Endothelial cell of umbilical vein (primary cell): ENCODE measurements at regions not wholly inside any gene's neighbourhood (a gene's known extent, or its start where the extent isn't known, plus 50 kb on each side); places are given as distances from the start of the nearest gene placed in this dataset.

ENCODE experiments used
- BruUV-seq: library from RNA; stranded (reverse); fragments of 400-500 nt; replicated peaks from 2 replicates; lab custom pipeline; 2021; lab: Mats Ljungman, UMichigan
- CTCF ChIA-PET: fragments of 300-600, 350-600 bp; sonication (Branson Sonifier 250); formaldehyde crosslinking; loops from one replicate; lab custom pipeline; 2021; ENCODE audit warnings: antibody characterized with exemption, inconsistent platforms; lab: Charles Lee
- POLR2A ChIA-PET: fragments of 300-600, 350-600 bp; sonication (Branson Sonifier 250); formaldehyde crosslinking; loops from one replicate; lab custom pipeline; 2021; ENCODE audit warnings: antibody characterized with exemption, inconsistent platforms; lab: Charles Lee
- DNase-seq: peaks from one replicate; pipeline ENCODE4 v3.0.0-alpha.2; 2011; ENCODE audit warnings: low read depth, low spot score
- FAIRE-seq: peaks from 2 replicates; lab custom pipeline; 2011; peaks lifted over from hg19 to GRCh38; lab: Jason Lieb, UNC
- H2AFZ ChIP-seq: 2 replicates; pipeline ENCODE4 v1.6.0; 2012; ENCODE audit warnings: low read depth, low read length, control low read depth, inconsistent platforms
- H3K27ac ChIP-seq: 2 replicates; pipeline ENCODE4 v1.5.1; 2011; ENCODE audit warnings: low read depth, mild to moderate bottlenecking, control low read depth, low read length, moderate library complexity; ENCODE audit not compliant: insufficient read depth
- H3K27me3 ChIP-seq, 2 experiments: 2 replicates each; pipeline versions ENCODE4 v1.6.0 to v1.6.1; 2011; ENCODE audit warnings: low read length in 2 of 2, mixed read lengths in 1 of 2; ENCODE audit not compliant: control insufficient read depth in 2 of 2, insufficient read depth in 2 of 2
- H3K36me3 ChIP-seq, 2 experiments: 2 replicates in 1 of 2; 3 replicates in 1 of 2; pipeline ENCODE4 v1.5.1; 2011; ENCODE audit warnings: low read length in 2 of 2, mild to moderate bottlenecking in 1 of 2, moderate library complexity in 1 of 2; ENCODE audit not compliant: control insufficient read depth in 2 of 2, insufficient read depth in 2 of 2; ENCODE audit errors: extremely low read depth in 1 of 2
- H3K4me1 ChIP-seq: 3 replicates; pipeline ENCODE4 v1.5.1; 2011; ENCODE audit warnings: mild to moderate bottlenecking, low read length; ENCODE audit not compliant: control insufficient read depth, insufficient read depth; ENCODE audit errors: extremely low read depth
- H3K4me2 ChIP-seq: 2 replicates; pipeline ENCODE4 v1.6.1; 2011; ENCODE audit warnings: low read length, control low read depth, mixed read lengths; ENCODE audit not compliant: insufficient read depth
- H3K4me3 ChIP-seq, 3 experiments: fragments of 200-600 bp in 1 of 3; sonication (generic), shearing (Covaris generic) in 1 of 3; replicated peaks in 1 of 3; 2 replicates each; pipeline ENCODE4 v1.5.1; 2011 to 2016; ENCODE audit warnings: control low read depth in 3 of 3, low read length in 3 of 3, mild to moderate bottlenecking in 2 of 3, inconsistent platforms in 1 of 3, low read depth in 1 of 3, moderate library complexity in 1 of 3; ENCODE audit not compliant: insufficient read depth in 1 of 3
- H3K79me2 ChIP-seq: 2 replicates; pipeline ENCODE4 v1.6.0; 2012; ENCODE audit warnings: low read length, inconsistent platforms; ENCODE audit not compliant: control insufficient read depth, insufficient read depth
- H3K9ac ChIP-seq: replicated peaks from 2 replicates; pipeline ENCODE3; 2011; ENCODE audit warnings: low read length, control low read depth; ENCODE audit not compliant: insufficient read depth; ENCODE audit errors: extremely low read depth
- H3K9me1 ChIP-seq: replicated peaks from 3 replicates; pipeline ENCODE4 v1.6.0; 2011; ENCODE audit warnings: mild to moderate bottlenecking, low read length; ENCODE audit not compliant: control insufficient read depth, insufficient read depth; ENCODE audit errors: extremely low read depth
- H3K9me3 ChIP-seq: replicated peaks from 2 replicates; pipeline ENCODE4 v1.5.1; 2012; ENCODE audit warnings: low read length, inconsistent platforms; ENCODE audit not compliant: control insufficient read depth, insufficient read depth
- H4K20me1 ChIP-seq: replicated peaks from 2 replicates; pipeline ENCODE3; 2011; ENCODE audit warnings: mild to moderate bottlenecking, low read length; ENCODE audit not compliant: control insufficient read depth, insufficient read depth; ENCODE audit errors: extremely low read depth
- CTCF ChIP-seq, 2 donors: IDR thresholded peaks; 1 replicate in 1 of 2; 2 replicates in 1 of 2; pipeline ENCODE4 v1.5.1; 2011; ENCODE audit warnings: low read length in 2 of 2, mild to moderate bottlenecking in 2 of 2, moderate library complexity in 2 of 2, control low read depth in 1 of 2, inconsistent platforms in 1 of 2, low read depth in 1 of 2; ENCODE audit not compliant: insufficient read depth in 1 of 2; ENCODE audit errors: extremely low read depth in 1 of 2
- EZH2 ChIP-seq: IDR thresholded peaks from 2 replicates; pipeline ENCODE4 v1.6.1; 2012; ENCODE audit warnings: borderline replicate concordance, low read depth, mild to moderate bottlenecking, moderate library complexity, low read length, inconsistent platforms; ENCODE audit not compliant: severe bottlenecking
- FOS ChIP-seq: IDR thresholded peaks from 2 replicates; pipeline ENCODE4 v1.6.1; 2011; ENCODE audit warnings: mild to moderate bottlenecking, low read length, moderate library complexity, borderline replicate concordance; ENCODE audit not compliant: insufficient read depth
- GATA2 ChIP-seq: IDR thresholded peaks from 2 replicates; pipeline ENCODE4 v1.7.0; 2011; ENCODE audit warnings: low read depth, mild to moderate bottlenecking, moderate library complexity, mixed read lengths, low read length; ENCODE audit not compliant: insufficient read length, insufficient read depth
- JUN ChIP-seq: IDR thresholded peaks from 2 replicates; pipeline ENCODE4 v1.6.1; 2011; ENCODE audit warnings: borderline replicate concordance, low read depth; ENCODE audit not compliant: insufficient read length, insufficient read depth
- MAX ChIP-seq: IDR thresholded peaks from 2 replicates; pipeline ENCODE4 v1.6.1; 2011; ENCODE audit not compliant: insufficient read depth, insufficient read length
- MYC ChIP-seq: IDR thresholded peaks from one replicate; pipeline ENCODE4 v1.6.1; 2011; ENCODE audit warnings: mild to moderate bottlenecking, low read depth, low read length
- POLR2A ChIP-seq: IDR thresholded peaks from 2 replicates; pipeline ENCODE4 v1.6.1; 2012; ENCODE audit warnings: low read depth, mild to moderate bottlenecking, control low read depth, low read length
- POLR2AphosphoS5 ChIP-seq: IDR thresholded peaks from 2 replicates; pipeline ENCODE4 v1.6.1; 2012; ENCODE audit warnings: low read depth, mild to moderate bottlenecking, control low read depth, low read length, moderate library complexity; ENCODE audit not compliant: insufficient read depth
- dilution Hi-C: fragments of 300-500 bp; cut with MboI; formaldehyde crosslinking; loops from one replicate; pipeline ENCODE4 v1.15.0; 2019; ENCODE audit warnings: low sequenced_read_pairs; ENCODE audit not compliant: extremely low pct_ligation_motif_present
- intact Hi-C: fragments of 100-400 bp; cut with micrococcal nuclease; formaldehyde crosslinking; loops from one replicate; pipeline ENCODE4 v1.10.0; 2022

GRCh38 chr12:13692332-13692731 lies 289.1 kb downstream of the GRIN2B start:
- Histone ChIP-seq H4K20me1 (no peaks in the 10 kb centered on the region), H3K27ac (no peak overlapping the region), H3K27me3 (no peaks in the 10 kb centered on the region), H3K9ac (no peak overlapping the region), H3K9me1 (no peaks in the 10 kb centered on the region), H3K4me2 (no peak overlapping the region), H3K4me3 (no peak overlapping the region), H2AFZ (no peak overlapping the region), H3K4me1 (no peaks in the 10 kb centered on the region), H3K9me3 (no peaks in the 10 kb centered on the region), H3K36me3 (no peaks in the 10 kb centered on the region), H3K79me2 (no peaks in the 10 kb centered on the region)
- no peak for FAIRE-seq
- dilution Hi-C loops (no loop called here), intact Hi-C loops (no loop called here)
- TF ChIP-seq CTCF (IDR thresholded peaks at IDR 0.05; ENCODE audit: extremely low read depth in 1 of 2, insufficient read depth in 1 of 2, low read depth in 1 of 2, low read length in 2 of 2) (no peak), EZH2 (no peak), POLR2A (no peak), MYC (no peak), POLR2AphosphoS5 (no peak), GATA2 (no peak), JUN (no peak), MAX (no peak), FOS (no peak)
- no TSS peak for BruUV-seq
- ChIA-PET CTCF (no interaction called here), POLR2A (no interaction called here)
- DNase-seq: no peak
